DMS53 treated with DMSO at 0.1 percent for 48 hours (cell line): ENCODE measurements at regions not wholly inside any gene's neighbourhood (a gene's known extent, or its start where the extent isn't known, plus 50 kb on each side); places are given as distances from the start of the nearest gene placed in this dataset.
"Not testable (repeated sequence)": the region's sequence is repeated elsewhere in the genome, so short reads cannot be mapped to it uniquely, and the experiment has no call there.

Experiments used
- DNase-seq: peaks from one replicate; lab custom pipeline; 2025; ENCODE audit not compliant: unreplicated experiment; lab: John Stamatoyannopoulos, UW

- no peak for DNase-seq
Measured at GRCh38 chr2:241999184-241999583, 129.7 kb downstream of the RTP5 start.

GRCh38 chr2:242001853-242002252, 132.3 kb downstream of the RTP5 start:
- DNase-seq, result no peak

GRCh38 chr2:242002944-242003343, 133.4 kb downstream of the RTP5 start:
- DNase-seq, result no peak

GRCh38 chr2:242004223-242004901, 134.8 kb downstream of the RTP5 start:
- DNase-seq, result no peak

- no peak for DNase-seq
Measured at GRCh38 chr2:242004902-242005230, 135.3 kb downstream of the RTP5 start.

- not testable (repeated sequence) for DNase-seq
Measured at GRCh38 chr2:242006091-242006634, 136.6 kb downstream of the RTP5 start.

- not testable (repeated sequence) for DNase-seq
Measured at GRCh38 chr2:242008908-242009307, 139.4 kb downstream of the RTP5 start.

- DNase-seq, result not testable (repeated sequence)
Measured at GRCh38 chr2:242009846-242010245, 140.3 kb downstream of the RTP5 start.

GRCh38 chr2:242010252-242011166, 141.0 kb downstream of the RTP5 start:
- not testable (repeated sequence) for DNase-seq

GRCh38 chr2:242011167-242011513, 141.6 kb downstream of the RTP5 start:
- no peak for DNase-seq

- no peak for DNase-seq
Measured at GRCh38 chr2:242011516-242011915, 142.0 kb downstream of the RTP5 start.

GRCh38 chr2:242011991-242012764, 142.6 kb downstream of the RTP5 start:
- no peak for DNase-seq

- no peak for DNase-seq
Measured at GRCh38 chr2:242012956-242013764, 143.6 kb downstream of the RTP5 start.

- DNase-seq, result no peak
Measured at GRCh38 chr2:242013771-242014170, 144.2 kb downstream of the RTP5 start.

GRCh38 chr2:242015108-242016065, 145.9 kb downstream of the RTP5 start:
- no peak for DNase-seq

GRCh38 chr2:242017086-242017485, 147.6 kb downstream of the RTP5 start:
- no peak for DNase-seq

GRCh38 chr2:242018416-242018815, 148.9 kb downstream of the RTP5 start:
- DNase-seq, result not testable (repeated sequence)

- no peak for DNase-seq
Measured at GRCh38 chr2:242019344-242019743, 149.8 kb downstream of the RTP5 start.

GRCh38 chr2:242020196-242021004, 150.9 kb downstream of the RTP5 start:
- no peak for DNase-seq
